ENCODE measurements at regions not wholly inside any gene's neighbourhood (a gene's known extent, or its start where the extent isn't known, plus 50 kb on each side); places are given as distances from the start of the nearest gene placed in this dataset.

GRCh38 chr13:74000876-74001275, 133.3 kb downstream of the KLF12 start:
- Histone ChIP-seq H3K9me3 (ENCODE audit: low read length) (no peaks in the 10 kb centered on the region), H3K4me3 (ENCODE audit: low read depth, low read length, poor library complexity, severe bottlenecking) (no peak overlapping the region), H3K79me2 (ENCODE audit: insufficient read depth, low read depth, low read length) (peaks cover 19% of the 10 kb centered on the region; the same call in 1 of the 2 replicates), H3K4me1 (ENCODE audit: insufficient read depth, low read length, poor library complexity, severe bottlenecking) (peaks cover 41% of the 10 kb centered on the region), H3K36me3 (ENCODE audit: insufficient read depth, low read length) (no peaks in the 10 kb centered on the region), H4K20me1 (ENCODE audit: insufficient read depth, low read length) (no peaks in the 10 kb centered on the region), H2AFZ (ENCODE audit: low read length) (no peak overlapping the region), H3K4me2 (ENCODE audit: low read length) (no peak overlapping the region), H3K9me2 (ENCODE audit: insufficient read depth, low read length) (no peaks in the 10 kb centered on the region), H3K27ac (ENCODE audit: low read depth, low read length, poor library complexity, severe bottlenecking) (no peak overlapping the region)
- no peak for DNase-seq (ENCODE audit: low spot score)
- intact Hi-C loops (cut with micrococcal nuclease; ENCODE audit: unreplicated experiment), result no loop called here
- POLR2A ChIA-PET, result interaction anchor here (2.6 kb wide), 1 partner anchor 10 kb away, joined by 8 read pairs; no protein-coding TSS in a partner anchor
- TF ChIP-seq CTCF (conservative IDR thresholded peaks at IDR 0.05; ENCODE audit: low read length), result no peak
- CTCF ChIA-PET (ENCODE audit: unreplicated experiment), result no interaction called here
- no TSS peak for BruUV-seq (replicated peaks)

GRCh38 chr13:73998631-73999030, 135.6 kb downstream of the KLF12 start:
- ChIA-PET CTCF (ENCODE audit: unreplicated experiment) (interaction anchor here (0.6 kb wide), 1 partner anchor 150 kb away, joined by 6 read pairs; no protein-coding TSS in a partner anchor), POLR2A (interaction anchor here (0.7 to 1.4 kb wide), 8 partner anchors 10 to 260 kb away, joined by 3 to 9 read pairs (median 4); no protein-coding TSS in a partner anchor)
- BruUV-seq (replicated peaks), result no TSS peak
- no peak overlapping the region for H2AFZ ChIP-seq (ENCODE audit: low read length)
- no peaks in the 10 kb centered on the region for H3K9me3 ChIP-seq (ENCODE audit: low read length)
- H3K27ac ChIP-seq (ENCODE audit: low read depth, low read length, poor library complexity, severe bottlenecking), result peak overlapping the region; percentile 17
- peak overlapping the region; percentile 55 for H3K4me2 ChIP-seq (ENCODE audit: low read length)
- peak overlapping the region; percentile 3 for H3K4me3 ChIP-seq (ENCODE audit: low read depth, low read length, poor library complexity, severe bottlenecking)
- intact Hi-C loops (cut with micrococcal nuclease; ENCODE audit: unreplicated experiment), result loop anchor here (10.0 kb wide), 1 partner anchor 286 kb away; no protein-coding TSS in a partner anchor
- peaks cover 38% of the 10 kb centered on the region; the same call in 1 of the 2 replicates for H3K79me2 ChIP-seq (ENCODE audit: insufficient read depth, low read depth, low read length)
- peaks cover 8% of the 10 kb centered on the region; the same call in 1 of the 2 replicates for H3K36me3 ChIP-seq (ENCODE audit: insufficient read depth, low read length)
- H3K4me1 ChIP-seq (ENCODE audit: insufficient read depth, low read length, poor library complexity, severe bottlenecking), result peaks cover 57% of the 10 kb centered on the region
- peak; percentile 58; the same call in 1 of the 2 replicates for TF ChIP-seq CTCF (conservative IDR thresholded peaks at IDR 0.05; ENCODE audit: low read length)
- TF ChIP-seq EZH2phosphoT487 (IDR thresholded peaks at IDR 0.05; ENCODE audit: borderline replicate concordance, low read depth, low read length), result no peak
- H4K20me1 ChIP-seq (ENCODE audit: insufficient read depth, low read length), result no peaks in the 10 kb centered on the region
- no peaks in the 10 kb centered on the region for H3K9me2 ChIP-seq (ENCODE audit: insufficient read depth, low read length)
- DNase-seq (ENCODE audit: low spot score), result no peak

GRCh38 chr13:73997964-73998363, 136.2 kb downstream of the KLF12 start:
- ChIA-PET CTCF (ENCODE audit: unreplicated experiment) (no interaction called here), POLR2A (interaction anchor here (0.6 to 1.4 kb wide), 10 partner anchors 11 to 126 kb away, joined by 3 to 9 read pairs (median 4); no protein-coding TSS in a partner anchor)
- H3K4me1 ChIP-seq (ENCODE audit: insufficient read depth, low read length, poor library complexity, severe bottlenecking), result peaks cover 64% of the 10 kb centered on the region
- no peak overlapping the region for H3K4me3 ChIP-seq (ENCODE audit: low read depth, low read length, poor library complexity, severe bottlenecking)
- DNase-seq (ENCODE audit: low spot score), result no peak
- H3K9me3 ChIP-seq (ENCODE audit: low read length), result no peaks in the 10 kb centered on the region
- H3K27ac ChIP-seq (ENCODE audit: low read depth, low read length, poor library complexity, severe bottlenecking), result peak overlapping the region; percentile 17
- H2AFZ ChIP-seq (ENCODE audit: low read length), result no peak overlapping the region
- H3K79me2 ChIP-seq (ENCODE audit: insufficient read depth, low read depth, low read length), result peaks cover 42% of the 10 kb centered on the region; the same call in 1 of the 2 replicates
- no TSS peak for BruUV-seq (replicated peaks)
- H3K9me2 ChIP-seq (ENCODE audit: insufficient read depth, low read length), result no peaks in the 10 kb centered on the region
- intact Hi-C loops (cut with micrococcal nuclease; ENCODE audit: unreplicated experiment), result loop anchor here (10.0 kb wide), 1 partner anchor 287 kb away; no protein-coding TSS in a partner anchor
- TF ChIP-seq EZH2phosphoT487 (IDR thresholded peaks at IDR 0.05; ENCODE audit: borderline replicate concordance, low read depth, low read length) (no peak), CTCF (conservative IDR thresholded peaks at IDR 0.05; ENCODE audit: low read length) (no peak)
- H3K36me3 ChIP-seq (ENCODE audit: insufficient read depth, low read length), result peaks cover 12% of the 10 kb centered on the region; the same call in 1 of the 2 replicates
- peak overlapping the region; percentile 55 for H3K4me2 ChIP-seq (ENCODE audit: low read length)
- no peaks in the 10 kb centered on the region for H4K20me1 ChIP-seq (ENCODE audit: insufficient read depth, low read length)
